ENCODE measurements at regions not wholly inside any gene's neighbourhood (a gene's known extent, or its start where the extent isn't known, plus 50 kb on each side); places are given as distances from the start of the nearest gene placed in this dataset.

GRCh38 chr7:9709216-9709615 lies 1264.5 kb upstream of the PHF14 start:
- no peaks in the 10 kb centered on the region for H3K9me3 ChIP-seq (ENCODE audit: insufficient read depth, low read length)
- no peak overlapping the region for H3K4me2 ChIP-seq (ENCODE audit: low read length)
- no peak overlapping the region for H3K9ac ChIP-seq (ENCODE audit: low read length)
- H3K79me2 ChIP-seq (ENCODE audit: low read length) = no peaks in the 10 kb centered on the region
- H3K36me3 ChIP-seq (replicated peaks; ENCODE audit: low read depth, low read length) = no peaks in the 10 kb centered on the region
- no peak overlapping the region for H3K4me3 ChIP-seq (ENCODE audit: low read length)
- H4K20me1 ChIP-seq (ENCODE audit: insufficient read depth, low read length) = no peaks in the 10 kb centered on the region
- peaks cover 10% of the 10 kb centered on the region for H3K4me1 ChIP-seq (ENCODE audit: low read length)
- no peak overlapping the region for H3K27ac ChIP-seq (ENCODE audit: low read length)
- H2AFZ ChIP-seq (ENCODE audit: low read depth, low read length) = no peak overlapping the region
- H3K27me3 ChIP-seq (ENCODE audit: low read depth, low read length) = no peaks in the 10 kb centered on the region
- TF ChIP-seq EZH2phosphoT487 (IDR thresholded peaks at IDR 0.05; ENCODE audit: low read depth) = no peak
- TF ChIP-seq, protein P1, sequence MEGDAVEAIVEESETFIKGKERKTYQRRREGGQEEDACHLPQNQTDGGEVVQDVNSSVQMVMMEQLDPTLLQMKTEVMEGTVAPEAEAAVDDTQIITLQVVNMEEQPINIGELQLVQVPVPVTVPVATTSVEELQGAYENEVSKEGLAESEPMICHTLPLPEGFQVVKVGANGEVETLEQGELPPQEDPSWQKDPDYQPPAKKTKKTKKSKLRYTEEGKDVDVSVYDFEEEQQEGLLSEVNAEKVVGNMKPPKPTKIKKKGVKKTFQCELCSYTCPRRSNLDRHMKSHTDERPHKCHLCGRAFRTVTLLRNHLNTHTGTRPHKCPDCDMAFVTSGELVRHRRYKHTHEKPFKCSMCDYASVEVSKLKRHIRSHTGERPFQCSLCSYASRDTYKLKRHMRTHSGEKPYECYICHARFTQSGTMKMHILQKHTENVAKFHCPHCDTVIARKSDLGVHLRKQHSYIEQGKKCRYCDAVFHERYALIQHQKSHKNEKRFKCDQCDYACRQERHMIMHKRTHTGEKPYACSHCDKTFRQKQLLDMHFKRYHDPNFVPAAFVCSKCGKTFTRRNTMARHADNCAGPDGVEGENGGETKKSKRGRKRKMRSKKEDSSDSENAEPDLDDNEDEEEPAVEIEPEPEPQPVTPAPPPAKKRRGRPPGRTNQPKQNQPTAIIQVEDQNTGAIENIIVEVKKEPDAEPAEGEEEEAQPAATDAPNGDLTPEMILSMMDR (IDR thresholded peaks at IDR 0.05; ENCODE audit: low read depth, low read length) = no peak

- peaks cover 10% of the 10 kb centered on the region for H3K4me1 ChIP-seq (ENCODE audit: low read length)
- H3K36me3 ChIP-seq (replicated peaks; ENCODE audit: low read depth, low read length) = no peaks in the 10 kb centered on the region
- no peak overlapping the region for H3K9ac ChIP-seq (ENCODE audit: low read length)
- no peaks in the 10 kb centered on the region for H3K27me3 ChIP-seq (ENCODE audit: low read depth, low read length)
- H3K4me3 ChIP-seq (ENCODE audit: low read length) = no peak overlapping the region
- no peaks in the 10 kb centered on the region for H3K79me2 ChIP-seq (ENCODE audit: low read length)
- no peak overlapping the region for H2AFZ ChIP-seq (ENCODE audit: low read depth, low read length)
- H3K4me2 ChIP-seq (ENCODE audit: low read length) = no peak overlapping the region
- no peak overlapping the region for H3K27ac ChIP-seq (ENCODE audit: low read length)
- TF ChIP-seq, protein P1 (IDR thresholded peaks at IDR 0.05; ENCODE audit: low read depth, low read length) = no peak
- no peak for TF ChIP-seq EZH2phosphoT487 (IDR thresholded peaks at IDR 0.05; ENCODE audit: low read depth)
- H3K9me3 ChIP-seq (ENCODE audit: insufficient read depth, low read length) = no peaks in the 10 kb centered on the region
- H4K20me1 ChIP-seq (ENCODE audit: insufficient read depth, low read length) = no peaks in the 10 kb centered on the region
These were observed 1262.3 kb upstream of the PHF14 start for GRCh38 chr7:9711259-9711918.

DNA sequence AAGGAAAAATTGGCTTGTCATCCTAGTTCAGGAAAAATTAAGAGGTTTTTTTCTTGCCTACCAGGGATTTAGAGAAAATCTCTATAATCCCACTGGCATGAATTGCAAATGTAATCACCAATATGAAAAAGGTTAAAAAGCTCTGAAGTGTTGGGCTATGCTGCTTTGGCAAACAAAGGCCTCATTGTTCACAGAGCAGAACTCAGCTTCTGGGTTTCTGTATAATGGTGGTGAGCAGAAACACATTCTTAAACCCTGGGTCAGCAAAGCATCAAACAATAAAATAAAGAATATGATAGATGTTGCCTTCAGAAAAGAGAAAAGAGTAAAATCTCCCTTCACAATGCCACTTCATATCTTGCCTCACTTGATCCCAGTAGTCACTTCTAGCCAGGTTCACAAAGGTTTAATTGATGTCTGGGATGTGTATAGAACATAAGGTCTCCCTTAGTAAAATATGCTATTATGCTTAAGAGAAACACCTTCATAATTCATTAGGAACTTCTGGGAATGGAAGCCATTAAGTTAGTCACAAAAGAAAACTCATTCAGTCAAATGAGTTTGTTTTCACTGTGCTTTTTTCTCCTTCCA lies 1255.5 kb upstream of the PHF14 start:
- TF ChIP-seq, protein P1 (IDR thresholded peaks at IDR 0.05; ENCODE audit: low read depth, low read length) = no peak
- no peak for TF ChIP-seq EZH2phosphoT487 (IDR thresholded peaks at IDR 0.05; ENCODE audit: low read depth)
- Histone ChIP-seq H3K4me3 (ENCODE audit: low read length) (no peak overlapping the region), H3K79me2 (ENCODE audit: low read length) (no peaks in the 10 kb centered on the region), H2AFZ (ENCODE audit: low read depth, low read length) (no peak overlapping the region), H3K4me2 (ENCODE audit: low read length) (no peak overlapping the region), H3K27ac (ENCODE audit: low read length) (no peak overlapping the region), H3K27me3 (ENCODE audit: low read depth, low read length) (no peaks in the 10 kb centered on the region), H3K9me3 (ENCODE audit: insufficient read depth, low read length) (no peaks in the 10 kb centered on the region), H3K36me3 (replicated peaks; ENCODE audit: low read depth, low read length) (no peaks in the 10 kb centered on the region), H3K9ac (ENCODE audit: low read length) (no peak overlapping the region), H3K4me1 (ENCODE audit: low read length) (peaks cover 10% of the 10 kb centered on the region), H4K20me1 (ENCODE audit: insufficient read depth, low read length) (no peaks in the 10 kb centered on the region)

DNA sequence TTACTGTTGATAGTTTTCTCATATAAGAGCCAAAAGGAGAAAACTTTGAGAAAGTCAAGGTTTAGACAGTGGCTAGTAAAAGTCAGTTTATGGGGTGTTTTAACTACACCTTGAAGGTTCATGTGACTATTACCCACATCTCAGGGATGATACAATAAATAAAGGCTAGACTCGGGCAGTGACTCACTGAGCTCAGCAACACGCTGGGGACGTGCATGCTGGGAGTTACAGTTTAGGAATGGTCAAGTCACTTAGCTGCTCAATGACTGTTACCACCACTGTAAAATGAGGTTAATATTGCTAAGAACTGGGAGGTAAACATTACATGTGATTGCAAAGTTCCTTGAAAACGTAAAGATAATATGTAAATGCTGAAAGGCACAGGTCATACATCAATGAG lies 1254.4 kb upstream of the PHF14 start:
- Histone ChIP-seq H3K9me3 (ENCODE audit: insufficient read depth, low read length) (no peaks in the 10 kb centered on the region), H4K20me1 (ENCODE audit: insufficient read depth, low read length) (no peaks in the 10 kb centered on the region), H3K4me1 (ENCODE audit: low read length) (no peaks in the 10 kb centered on the region), H3K9ac (ENCODE audit: low read length) (no peak overlapping the region), H3K27ac (ENCODE audit: low read length) (no peak overlapping the region), H3K36me3 (replicated peaks; ENCODE audit: low read depth, low read length) (no peaks in the 10 kb centered on the region), H3K4me3 (ENCODE audit: low read length) (no peak overlapping the region), H2AFZ (ENCODE audit: low read depth, low read length) (no peak overlapping the region), H3K4me2 (ENCODE audit: low read length) (no peak overlapping the region), H3K27me3 (ENCODE audit: low read depth, low read length) (no peaks in the 10 kb centered on the region), H3K79me2 (ENCODE audit: low read length) (no peaks in the 10 kb centered on the region)
- no peak for TF ChIP-seq EZH2phosphoT487 (IDR thresholded peaks at IDR 0.05; ENCODE audit: low read depth)
- TF ChIP-seq, protein P1 (IDR thresholded peaks at IDR 0.05; ENCODE audit: low read depth, low read length) = no peak

Measured in OCI-LY3 (cell line).